HG03066 (cell line): ENCODE measurements at regions not wholly inside any gene's neighbourhood (a gene's known extent, or its start where the extent isn't known, plus 50 kb on each side); places are given as distances from the start of the nearest gene placed in this dataset.

Experiments used
- ATAC-seq: cut with Tn5 transposase; IDR thresholded peaks from one replicate; pipeline ENCODE4 v1.9.1; 2021; ENCODE audit warnings: low read depth; ENCODE audit not compliant: unreplicated experiment

- no peak for ATAC-seq
Measured at GRCh38 chr13:22454586-22454985, 726.2 kb upstream of the SGCG start.

DNA sequence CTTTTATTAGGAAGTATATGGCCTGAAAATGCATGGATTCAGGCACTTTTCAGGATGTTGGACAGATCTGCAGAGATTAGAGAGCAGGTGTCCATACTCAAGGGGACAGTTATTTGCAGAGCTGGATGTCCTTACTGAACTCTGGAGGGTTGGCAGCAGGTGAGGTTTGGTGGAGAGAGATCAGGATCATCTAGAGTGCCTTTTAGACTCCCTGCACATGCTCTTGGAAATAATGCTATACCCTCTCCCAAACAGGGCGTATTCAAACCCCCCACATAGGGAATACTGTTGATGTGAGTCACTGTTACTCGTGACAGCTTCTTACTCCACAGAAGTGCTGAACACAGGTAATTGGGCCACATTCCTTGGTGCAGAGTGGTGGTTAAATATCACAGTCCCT is 725.7 kb upstream of the SGCG start:
- ATAC-seq = no peak

DNA sequence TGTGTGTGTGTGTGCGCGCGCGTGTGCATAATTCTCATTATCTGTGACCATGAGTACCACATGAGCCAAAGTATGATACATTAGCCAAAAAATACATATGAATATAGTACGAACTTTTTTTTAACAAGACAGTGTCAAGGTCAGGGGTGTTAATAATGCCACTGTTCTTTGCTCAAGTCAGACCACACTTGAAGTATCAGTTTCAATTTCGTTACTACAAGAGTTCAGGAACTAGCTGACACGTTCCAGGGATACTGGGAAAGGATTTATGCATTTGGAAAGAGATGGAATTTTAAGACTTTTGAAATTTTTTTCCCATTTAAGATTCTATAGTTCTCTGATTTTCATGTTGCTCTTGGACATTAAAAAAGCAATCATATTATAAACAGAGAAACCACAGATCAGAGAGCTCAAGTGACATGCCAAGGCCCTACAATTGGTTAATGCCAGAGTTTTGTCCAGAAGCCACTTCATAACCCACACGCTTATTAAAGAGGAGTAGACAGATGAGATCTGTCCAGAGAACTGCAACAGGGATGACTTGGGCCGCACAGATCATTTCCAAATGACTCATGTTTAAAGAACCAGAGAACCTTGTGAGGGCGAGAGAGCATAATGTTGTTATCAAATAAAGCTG is 718.8 kb upstream of the SGCG start:
- ATAC-seq = no peak

DNA sequence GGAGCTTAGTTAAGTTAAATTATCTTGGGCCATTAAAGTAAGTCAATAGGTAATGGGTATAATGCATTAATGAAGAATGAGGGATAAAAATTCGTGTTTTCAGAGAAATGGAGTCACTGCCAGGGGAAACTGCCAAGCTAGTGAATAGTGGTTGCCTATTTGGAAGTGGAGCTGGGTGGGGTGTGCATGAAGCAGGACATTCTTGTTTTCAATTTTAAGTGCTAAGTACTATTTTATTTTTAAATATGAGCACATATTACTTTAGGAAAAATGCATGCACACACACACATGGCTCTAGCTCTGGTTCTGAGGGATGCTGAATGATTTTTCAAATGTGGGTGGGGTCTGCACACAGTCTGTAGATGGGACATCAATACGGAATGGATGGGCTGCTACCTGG is 717.7 kb upstream of the SGCG start:
- ATAC-seq = no peak

DNA sequence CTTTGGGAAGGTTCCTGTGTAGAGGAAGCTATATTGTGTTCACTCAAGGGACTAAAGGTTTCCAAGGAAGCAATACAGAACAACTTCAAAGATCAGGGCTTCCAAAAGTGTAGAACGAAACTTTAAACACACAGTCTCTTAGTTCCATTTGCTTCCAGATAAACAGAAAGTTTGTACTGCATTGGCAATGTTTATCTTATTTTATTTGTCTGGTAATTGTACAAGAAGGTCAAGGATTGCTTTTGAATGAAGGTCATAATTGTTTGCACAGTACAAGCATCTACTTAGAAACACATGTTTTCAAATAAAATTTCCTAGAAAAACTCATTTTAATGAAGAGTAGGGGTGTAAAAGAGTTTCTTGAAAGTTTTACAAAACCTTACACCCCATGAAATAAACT is 712.7 kb upstream of the SGCG start:
- no peak for ATAC-seq

DNA sequence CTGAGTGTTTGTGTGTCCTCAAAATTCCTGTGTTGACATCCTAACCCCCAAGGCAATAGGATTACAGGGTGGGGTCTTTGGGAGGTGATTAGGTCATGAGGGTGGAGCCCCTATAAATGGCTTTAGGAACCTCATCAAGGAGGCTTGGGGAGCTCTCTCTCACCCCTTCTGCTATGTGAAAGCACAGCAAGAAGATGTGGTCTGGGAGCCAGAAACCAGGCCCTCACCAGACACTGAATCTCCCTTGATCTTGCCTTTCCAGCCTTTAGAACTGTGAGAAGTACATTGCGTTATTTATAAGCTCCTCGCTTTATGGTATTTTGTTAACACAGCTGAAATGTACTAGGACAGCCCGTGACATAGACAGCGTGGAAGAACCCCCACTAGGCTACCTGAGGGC is 712.0 kb upstream of the SGCG start:
- no peak for ATAC-seq

- no peak for ATAC-seq
Measured at GRCh38 chr13:22469452-22469851, 711.3 kb upstream of the SGCG start.

DNA sequence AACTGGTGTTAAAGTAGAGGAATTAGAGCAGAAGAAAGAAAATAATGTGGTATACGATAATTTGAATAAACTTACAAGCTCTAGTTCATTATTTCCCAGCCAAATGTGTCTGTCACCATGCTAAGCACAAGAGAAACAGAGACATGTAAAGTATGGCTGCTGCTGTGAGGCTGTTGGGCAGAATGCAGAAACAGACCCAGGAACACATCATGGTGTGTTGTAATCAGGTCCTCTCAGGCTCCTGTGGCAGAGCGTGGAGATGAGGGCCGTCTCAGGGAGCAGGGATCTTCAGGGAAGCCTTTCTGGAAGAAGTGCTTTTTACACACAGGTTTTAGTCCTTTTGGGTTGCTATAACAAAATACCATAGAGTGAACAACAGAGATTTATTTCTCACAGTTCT is 710.7 kb upstream of the SGCG start:
- ATAC-seq = no peak

DNA sequence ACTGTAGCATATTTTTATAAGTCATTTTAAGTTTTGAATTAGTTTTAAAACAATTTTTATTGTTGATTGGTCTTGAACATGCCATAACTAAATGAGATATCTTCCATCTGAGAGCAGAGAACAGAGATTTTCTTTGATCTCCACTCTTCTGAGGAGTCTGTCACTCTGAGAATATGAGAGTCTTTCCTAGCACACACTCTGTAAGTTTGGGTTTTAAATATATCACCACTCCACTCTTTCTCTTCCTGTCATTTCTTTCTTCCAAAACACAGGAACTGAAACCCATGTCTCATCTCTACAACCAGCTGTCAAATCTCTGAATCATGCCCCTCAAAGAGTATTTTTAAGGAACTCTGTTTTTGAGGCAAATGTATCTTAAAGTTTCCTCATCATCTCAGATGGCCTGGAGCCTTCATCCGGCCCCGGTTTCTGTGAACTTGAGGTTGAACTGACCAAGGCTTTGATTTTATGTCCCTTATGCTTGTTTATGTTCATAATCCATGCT is 698.2 kb upstream of the SGCG start:
- no peak for ATAC-seq

DNA sequence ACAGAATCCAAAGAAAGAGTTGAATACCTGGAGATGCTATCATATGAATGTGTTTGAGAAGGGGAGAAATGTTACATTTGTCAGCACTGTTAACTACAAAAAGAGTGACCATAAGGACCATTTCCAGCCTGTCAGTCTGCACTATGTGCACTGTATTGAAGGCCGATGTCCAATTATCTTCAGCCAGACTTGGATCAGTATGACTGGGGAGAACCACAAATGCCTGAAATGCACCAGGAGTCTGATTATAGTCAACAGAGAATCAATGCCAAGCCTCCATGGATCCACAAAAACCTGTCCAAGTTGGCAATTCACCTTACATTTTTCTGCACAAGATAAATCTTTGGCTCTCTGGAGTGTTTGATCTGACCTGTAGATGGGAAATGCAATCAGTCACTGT is 697.5 kb upstream of the SGCG start:
- no peak for ATAC-seq

DNA sequence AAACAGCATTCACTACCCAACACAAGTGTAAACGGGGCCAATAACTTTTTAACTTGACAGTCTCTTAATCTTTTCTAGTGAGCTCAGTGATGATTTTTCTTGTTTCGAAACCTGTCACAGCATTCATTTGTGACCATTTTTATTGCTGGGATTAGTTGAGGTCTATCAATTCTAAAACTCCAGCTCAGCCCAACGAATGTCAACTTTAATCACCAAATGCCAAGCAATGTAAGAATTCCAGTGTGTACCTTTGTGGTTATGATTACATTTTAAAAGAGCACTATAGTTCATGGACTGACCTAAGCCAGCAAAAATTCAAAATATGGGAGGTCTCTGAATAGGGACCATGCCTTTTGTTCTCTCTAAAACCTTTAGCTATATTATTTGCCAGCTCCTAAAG is 694.3 kb upstream of the SGCG start:
- ATAC-seq = no peak

DNA sequence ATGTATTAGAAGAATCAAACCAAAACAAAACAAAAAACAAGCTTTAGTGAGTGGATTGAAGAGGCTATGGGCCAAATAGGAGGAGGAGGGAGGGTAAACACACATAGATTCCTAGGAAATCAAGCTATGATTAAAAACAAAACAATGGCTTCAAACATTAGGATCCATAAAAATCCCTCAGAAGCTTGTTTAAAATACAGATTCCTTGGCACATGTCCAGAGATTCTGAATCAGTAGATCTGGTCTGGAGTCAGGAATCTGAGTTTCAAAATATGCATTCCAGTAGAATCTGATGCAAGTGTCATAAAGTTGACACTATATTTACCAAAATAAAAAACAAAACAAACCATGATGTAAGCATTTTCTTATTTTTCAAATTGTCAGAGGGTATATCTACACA is 692.8 kb upstream of the SGCG start:
- no peak for ATAC-seq

DNA sequence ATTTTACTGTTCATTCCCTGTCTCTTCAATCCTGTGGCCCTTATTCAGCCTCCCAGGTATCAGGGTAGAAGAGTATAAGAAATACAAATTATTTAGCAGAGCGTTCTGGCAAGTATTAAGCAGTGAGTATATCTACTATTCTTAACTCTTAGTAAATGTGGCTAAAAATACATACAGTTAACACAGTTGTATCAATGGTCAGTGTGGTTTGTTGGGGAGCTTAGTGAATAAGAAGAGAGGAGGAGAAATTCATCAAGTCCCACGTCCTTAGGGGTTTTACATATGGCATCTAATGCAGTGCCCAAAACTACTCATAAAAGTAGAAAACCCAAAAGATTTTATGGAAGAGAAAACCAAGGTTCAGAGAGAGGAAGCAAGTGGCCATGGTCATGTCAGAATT is 691.0 kb upstream of the SGCG start:
- ATAC-seq = no peak

DNA sequence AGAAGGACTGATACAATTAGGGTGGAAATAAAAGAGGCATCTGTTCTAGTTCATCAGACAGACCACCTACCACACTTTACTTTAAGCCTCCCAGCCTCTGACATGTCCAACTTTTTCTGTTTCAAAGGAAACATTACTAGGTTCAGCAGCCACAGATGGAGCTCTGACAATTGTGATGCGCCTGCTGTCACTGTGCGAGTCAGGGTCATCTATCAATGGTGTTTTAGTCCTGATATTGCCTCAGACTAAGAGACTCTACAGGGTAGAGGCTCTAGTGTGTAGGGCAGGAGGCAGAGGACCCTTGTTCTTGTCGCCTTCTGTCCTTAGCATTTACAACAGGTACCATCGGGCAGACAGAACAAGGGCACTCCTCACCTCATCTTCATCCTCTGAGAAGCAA is 685.0 kb upstream of the SGCG start:
- no peak for ATAC-seq

GRCh38 chr13:22496803-22497508 is 683.8 kb upstream of the SGCG start:
- no peak for ATAC-seq

DNA sequence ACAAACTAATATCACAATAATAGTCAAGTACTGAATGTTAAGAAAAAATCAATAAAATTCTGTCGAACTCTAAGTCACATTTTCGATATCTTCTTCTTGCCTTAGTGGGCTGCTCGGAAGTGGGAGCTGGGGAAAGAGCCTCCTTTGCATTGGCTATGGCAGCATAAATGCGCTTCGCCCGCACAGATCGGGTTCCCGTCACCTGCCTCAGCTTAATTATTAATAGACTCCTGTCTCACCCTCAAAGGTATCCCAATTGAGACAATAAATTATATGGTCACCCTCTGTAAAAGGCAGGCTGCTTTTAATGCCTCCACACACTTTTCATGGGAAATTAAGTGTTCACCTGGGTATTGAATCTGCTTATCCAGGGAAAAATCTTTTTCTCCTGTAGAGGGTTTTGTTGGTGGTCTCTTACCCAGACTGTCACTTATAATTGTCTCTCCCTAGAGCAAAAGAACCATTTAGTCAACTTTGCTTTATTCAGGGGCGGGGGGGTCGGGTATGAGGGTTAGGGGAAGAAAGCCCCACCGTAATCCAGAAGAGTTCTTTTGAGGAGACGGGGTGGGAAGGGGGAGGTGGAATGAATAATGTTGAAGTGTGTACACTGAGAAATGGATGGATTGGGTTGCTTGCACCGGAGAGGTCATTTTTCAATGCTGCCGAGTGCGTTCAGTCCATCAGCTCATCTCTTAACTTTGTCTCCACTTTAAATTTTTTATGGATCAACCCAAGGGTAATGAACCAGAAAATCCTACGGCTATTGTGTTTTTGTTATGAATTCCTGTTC is 682.6 kb upstream of the SGCG start:
- no peak for ATAC-seq

- ATAC-seq = no peak
Measured at GRCh38 chr13:22499919-22500318, 680.9 kb upstream of the SGCG start.

- no peak for ATAC-seq
Measured at GRCh38 chr13:22505489-22505888, 675.3 kb upstream of the SGCG start.

- ATAC-seq = no peak
Measured at GRCh38 chr13:22506096-22506691, 674.6 kb upstream of the SGCG start.

GRCh38 chr13:22517544-22517943 is 663.2 kb upstream of the SGCG start:
- no peak for ATAC-seq

DNA sequence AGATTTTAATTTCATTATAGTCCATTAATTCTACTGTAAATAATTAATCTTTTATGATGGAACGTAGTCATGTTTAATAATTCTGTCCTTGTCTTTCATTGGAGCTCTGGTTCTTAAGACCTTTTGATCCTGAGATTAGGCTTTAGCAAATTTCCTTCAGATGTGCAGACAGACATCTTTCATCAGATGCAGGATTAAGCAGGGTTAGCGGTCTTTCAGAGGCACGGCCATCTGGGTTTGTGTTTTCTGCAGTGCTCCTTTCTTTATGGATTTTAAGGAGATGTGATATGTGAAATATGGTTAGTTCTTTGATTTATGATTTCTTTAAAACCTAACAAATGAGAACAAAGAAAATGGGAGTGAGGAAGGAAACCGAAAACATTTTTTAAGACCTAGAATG is 643.9 kb upstream of the SGCG start:
- no peak for ATAC-seq
